ENCODE measurements at regions not wholly inside any gene's neighbourhood (a gene's known extent, or its start where the extent isn't known, plus 50 kb on each side); places are given as distances from the start of the nearest gene placed in this dataset.
"Not testable (repeated sequence)": the region's sequence is repeated elsewhere in the genome, so short reads cannot be mapped to it uniquely, and the experiment has no call there.

- DNase-seq (ENCODE audit: low read depth in 1 of 2, low spot score in 1 of 2): no peak
- H3K27ac ChIP-seq (replicated peaks): no peak overlapping the region
- no peaks in the 10 kb centered on the region for H3K27me3 ChIP-seq (ENCODE audit: insufficient read depth, poor library complexity, severe bottlenecking)
- TF ChIP-seq GABPA (IDR thresholded peaks at IDR 0.05; ENCODE audit: low read depth) (no peak), SPI1 (IDR thresholded peaks at IDR 0.05; ENCODE audit: borderline replicate concordance, low read depth) (no peak), POLR2AphosphoS5 (IDR thresholded peaks at IDR 0.05; ENCODE audit: low read depth) (no peak)
- TF ChIP-seq, protein P1, sequence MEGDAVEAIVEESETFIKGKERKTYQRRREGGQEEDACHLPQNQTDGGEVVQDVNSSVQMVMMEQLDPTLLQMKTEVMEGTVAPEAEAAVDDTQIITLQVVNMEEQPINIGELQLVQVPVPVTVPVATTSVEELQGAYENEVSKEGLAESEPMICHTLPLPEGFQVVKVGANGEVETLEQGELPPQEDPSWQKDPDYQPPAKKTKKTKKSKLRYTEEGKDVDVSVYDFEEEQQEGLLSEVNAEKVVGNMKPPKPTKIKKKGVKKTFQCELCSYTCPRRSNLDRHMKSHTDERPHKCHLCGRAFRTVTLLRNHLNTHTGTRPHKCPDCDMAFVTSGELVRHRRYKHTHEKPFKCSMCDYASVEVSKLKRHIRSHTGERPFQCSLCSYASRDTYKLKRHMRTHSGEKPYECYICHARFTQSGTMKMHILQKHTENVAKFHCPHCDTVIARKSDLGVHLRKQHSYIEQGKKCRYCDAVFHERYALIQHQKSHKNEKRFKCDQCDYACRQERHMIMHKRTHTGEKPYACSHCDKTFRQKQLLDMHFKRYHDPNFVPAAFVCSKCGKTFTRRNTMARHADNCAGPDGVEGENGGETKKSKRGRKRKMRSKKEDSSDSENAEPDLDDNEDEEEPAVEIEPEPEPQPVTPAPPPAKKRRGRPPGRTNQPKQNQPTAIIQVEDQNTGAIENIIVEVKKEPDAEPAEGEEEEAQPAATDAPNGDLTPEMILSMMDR (IDR thresholded peaks at IDR 0.05; ENCODE audit: insufficient read depth, low read length): no peak
- TF ChIP-seq, protein P2, sequence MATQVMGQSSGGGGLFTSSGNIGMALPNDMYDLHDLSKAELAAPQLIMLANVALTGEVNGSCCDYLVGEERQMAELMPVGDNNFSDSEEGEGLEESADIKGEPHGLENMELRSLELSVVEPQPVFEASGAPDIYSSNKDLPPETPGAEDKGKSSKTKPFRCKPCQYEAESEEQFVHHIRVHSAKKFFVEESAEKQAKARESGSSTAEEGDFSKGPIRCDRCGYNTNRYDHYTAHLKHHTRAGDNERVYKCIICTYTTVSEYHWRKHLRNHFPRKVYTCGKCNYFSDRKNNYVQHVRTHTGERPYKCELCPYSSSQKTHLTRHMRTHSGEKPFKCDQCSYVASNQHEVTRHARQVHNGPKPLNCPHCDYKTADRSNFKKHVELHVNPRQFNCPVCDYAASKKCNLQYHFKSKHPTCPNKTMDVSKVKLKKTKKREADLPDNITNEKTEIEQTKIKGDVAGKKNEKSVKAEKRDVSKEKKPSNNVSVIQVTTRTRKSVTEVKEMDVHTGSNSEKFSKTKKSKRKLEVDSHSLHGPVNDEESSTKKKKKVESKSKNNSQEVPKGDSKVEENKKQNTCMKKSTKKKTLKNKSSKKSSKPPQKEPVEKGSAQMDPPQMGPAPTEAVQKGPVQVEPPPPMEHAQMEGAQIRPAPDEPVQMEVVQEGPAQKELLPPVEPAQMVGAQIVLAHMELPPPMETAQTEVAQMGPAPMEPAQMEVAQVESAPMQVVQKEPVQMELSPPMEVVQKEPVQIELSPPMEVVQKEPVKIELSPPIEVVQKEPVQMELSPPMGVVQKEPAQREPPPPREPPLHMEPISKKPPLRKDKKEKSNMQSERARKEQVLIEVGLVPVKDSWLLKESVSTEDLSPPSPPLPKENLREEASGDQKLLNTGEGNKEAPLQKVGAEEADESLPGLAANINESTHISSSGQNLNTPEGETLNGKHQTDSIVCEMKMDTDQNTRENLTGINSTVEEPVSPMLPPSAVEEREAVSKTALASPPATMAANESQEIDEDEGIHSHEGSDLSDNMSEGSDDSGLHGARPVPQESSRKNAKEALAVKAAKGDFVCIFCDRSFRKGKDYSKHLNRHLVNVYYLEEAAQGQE (IDR thresholded peaks at IDR 0.05; ENCODE audit: insufficient replicate concordance, low read depth): no peak
- no peak overlapping the region for H3K4me3 ChIP-seq (replicated peaks; ENCODE audit: insufficient read depth, low read length)
Observed at GRCh38 chr10:16020836-16021235, 160.5 kb upstream of the MINDY3 start.

DNA sequence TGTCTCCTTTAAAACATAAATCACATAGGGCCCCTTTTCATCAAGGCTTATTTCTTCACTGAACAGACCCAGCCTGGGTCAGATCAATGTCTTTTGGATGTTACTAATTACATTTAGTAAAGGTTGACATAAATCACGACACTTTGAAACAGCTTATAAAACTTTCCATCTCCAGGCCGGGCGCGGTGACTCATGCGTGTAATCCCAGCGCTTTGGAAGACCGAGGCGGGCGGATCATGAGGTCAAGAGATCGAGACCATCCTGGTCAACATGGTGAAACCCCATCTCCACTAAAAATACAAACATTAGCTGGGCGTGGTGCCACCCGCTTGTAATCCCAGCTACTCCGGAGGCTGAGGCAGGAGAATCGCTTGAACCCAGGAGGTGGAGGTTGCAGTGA is 166.5 kb upstream of the MINDY3 start:
- DNase-seq (ENCODE audit: low read depth in 1 of 2, low spot score in 1 of 2); H3K4me3 ChIP-seq (replicated peaks; ENCODE audit: insufficient read depth, low read length); H3K27me3 ChIP-seq (ENCODE audit: insufficient read depth, poor library complexity, severe bottlenecking); H3K27ac ChIP-seq (replicated peaks): not testable (repeated sequence)

DNA sequence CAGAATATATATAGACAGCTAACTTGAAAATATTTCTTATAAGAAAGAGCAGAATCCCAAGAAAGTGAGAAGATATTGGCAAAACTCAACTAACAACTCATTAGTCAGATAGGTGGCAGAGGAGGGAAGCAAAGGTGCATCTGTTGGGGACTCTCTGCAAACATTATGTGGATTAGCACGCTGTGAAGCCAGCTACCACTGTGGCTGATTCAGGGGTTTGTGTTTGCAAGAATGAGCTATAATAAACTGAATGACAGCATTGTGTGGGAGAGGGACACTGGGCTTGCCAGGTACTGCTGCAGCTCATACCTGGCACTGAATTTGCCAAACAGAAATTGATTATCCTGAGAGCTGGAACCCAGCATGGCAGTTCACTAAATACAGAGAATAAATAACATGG is 170.3 kb upstream of the MINDY3 start:
- DNase-seq (ENCODE audit: low read depth in 1 of 2, low spot score in 1 of 2): no peak
- Histone ChIP-seq H3K4me3 (replicated peaks; ENCODE audit: insufficient read depth, low read length) (no peak overlapping the region), H3K27ac (replicated peaks) (no peak overlapping the region), H3K27me3 (ENCODE audit: insufficient read depth, poor library complexity, severe bottlenecking) (no peaks in the 10 kb centered on the region)
- TF ChIP-seq POLR2AphosphoS5 (IDR thresholded peaks at IDR 0.05; ENCODE audit: low read depth) (no peak), SPI1 (IDR thresholded peaks at IDR 0.05; ENCODE audit: borderline replicate concordance, low read depth) (no peak), GABPA (IDR thresholded peaks at IDR 0.05; ENCODE audit: low read depth) (no peak)
- TF ChIP-seq, protein P1 (IDR thresholded peaks at IDR 0.05; ENCODE audit: insufficient read depth, low read length): no peak
- TF ChIP-seq, protein P2 (IDR thresholded peaks at IDR 0.05; ENCODE audit: insufficient replicate concordance, low read depth): no peak

- no peak for TF ChIP-seq SPI1 (IDR thresholded peaks at IDR 0.05; ENCODE audit: borderline replicate concordance, low read depth)
- no peak for TF ChIP-seq POLR2AphosphoS5 (IDR thresholded peaks at IDR 0.05; ENCODE audit: low read depth)
- TF ChIP-seq GABPA (IDR thresholded peaks at IDR 0.05; ENCODE audit: low read depth): no peak
- TF ChIP-seq, protein P1 (IDR thresholded peaks at IDR 0.05; ENCODE audit: insufficient read depth, low read length): no peak
- TF ChIP-seq, protein P2 (IDR thresholded peaks at IDR 0.05; ENCODE audit: insufficient replicate concordance, low read depth): no peak
- DNase-seq (ENCODE audit: low read depth in 1 of 2, low spot score in 1 of 2): no peak
- H3K27ac ChIP-seq (replicated peaks): no peak overlapping the region
- no peak overlapping the region for H3K4me3 ChIP-seq (replicated peaks; ENCODE audit: insufficient read depth, low read length)
- no peaks in the 10 kb centered on the region for H3K27me3 ChIP-seq (ENCODE audit: insufficient read depth, poor library complexity, severe bottlenecking)
Observed at GRCh38 chr10:16049050-16049449, 188.7 kb upstream of the MINDY3 start.
